Astrocyte (in vitro differentiated cells and primary cell): ENCODE measurements at regions not wholly inside any gene's neighbourhood (a gene's known extent, or its start where the extent isn't known, plus 50 kb on each side); places are given as distances from the start of the nearest gene placed in this dataset.

Experiments
- DNase-seq: peaks from one replicate; pipeline ENCODE4 v3.0.0-alpha.2; 2010; ENCODE audit warnings: low read depth
- FAIRE-seq: peaks from 2 replicates; lab custom pipeline; 2011; peaks lifted over from hg19 to GRCh38; lab: Jason Lieb, UNC
- H2AFZ ChIP-seq: 2 replicates; pipeline ENCODE4 v1.6.0; 2012; ENCODE audit warnings: low read depth, low read length, inconsistent platforms
- H3K27ac ChIP-seq: 2 replicates; pipeline ENCODE4 v1.5.1; 2011; ENCODE audit warnings: low read depth, low read length, inconsistent platforms
- H3K27me3 ChIP-seq: 2 replicates; pipeline ENCODE4 v1.6.0; 2011; ENCODE audit warnings: low read length, inconsistent platforms; ENCODE audit not compliant: insufficient read depth
- H3K36me3 ChIP-seq: 2 replicates; pipeline ENCODE4 v1.5.1; 2011; ENCODE audit warnings: low read length, inconsistent platforms; ENCODE audit not compliant: insufficient read depth
- H3K4me1 ChIP-seq: 2 replicates; pipeline ENCODE4 v1.5.1; 2011; ENCODE audit warnings: low read length, inconsistent platforms; ENCODE audit not compliant: insufficient read depth
- H3K4me2 ChIP-seq: 2 replicates; pipeline ENCODE4 v1.6.0; 2012; ENCODE audit warnings: low read length, inconsistent platforms
- H3K4me3 ChIP-seq: 2 replicates; pipeline ENCODE4 v1.5.1; 2011; ENCODE audit warnings: low read depth, mild to moderate bottlenecking, low read length, inconsistent platforms; ENCODE audit not compliant: insufficient read depth
- H3K79me2 ChIP-seq: 2 replicates; pipeline ENCODE4 v1.6.0; 2012; ENCODE audit warnings: mild to moderate bottlenecking, low read length, inconsistent platforms; ENCODE audit not compliant: insufficient read depth
- H3K9ac ChIP-seq: 2 replicates; pipeline ENCODE4 v1.6.0; 2012; ENCODE audit warnings: mild to moderate bottlenecking, low read length, inconsistent platforms
- H3K9me3 ChIP-seq: 2 replicates; pipeline ENCODE4 v1.5.1; 2012; ENCODE audit warnings: low read depth, mild to moderate bottlenecking, low read length, inconsistent platforms; ENCODE audit not compliant: insufficient read depth
- H4K20me1 ChIP-seq: 2 replicates; pipeline ENCODE4 v1.6.0; 2012; ENCODE audit warnings: low read length, inconsistent platforms; ENCODE audit not compliant: insufficient read depth
- H3K27ac Mint-ChIP-seq: one replicate; pipeline ENCODE4 v1.8.0; 2021; ENCODE audit warnings: mild to moderate bottlenecking, mixed read lengths; ENCODE audit not compliant: unreplicated experiment
- H3K27me3 Mint-ChIP-seq: one replicate; pipeline ENCODE4 v1.8.0; 2021; ENCODE audit warnings: low read depth, mixed read lengths; ENCODE audit not compliant: unreplicated experiment
- H3K36me3 Mint-ChIP-seq: one replicate; pipeline ENCODE4 v1.8.0; 2021; ENCODE audit warnings: low read depth, mixed read lengths; ENCODE audit not compliant: unreplicated experiment
- H3K4me1 Mint-ChIP-seq: one replicate; pipeline ENCODE4 v1.8.0; 2021; ENCODE audit warnings: low read depth, mixed read lengths; ENCODE audit not compliant: unreplicated experiment
- H3K4me3 Mint-ChIP-seq: one replicate; pipeline ENCODE4 v1.8.0; 2021; ENCODE audit warnings: mild to moderate bottlenecking, moderate library complexity, mixed read lengths; ENCODE audit not compliant: unreplicated experiment
- H3K9me3 Mint-ChIP-seq: one replicate; pipeline ENCODE4 v1.8.0; 2021; ENCODE audit warnings: mild to moderate bottlenecking, mixed read lengths; ENCODE audit not compliant: unreplicated experiment
- CTCF ChIP-seq: IDR thresholded peaks from 2 replicates; pipeline ENCODE4 v1.5.1; 2011; ENCODE audit warnings: low read depth, mild to moderate bottlenecking, inconsistent platforms, low read length, moderate library complexity; ENCODE audit not compliant: insufficient read depth
- EZH2 ChIP-seq: IDR thresholded peaks from 2 replicates; pipeline ENCODE4 v1.6.1; 2012; ENCODE audit warnings: mild to moderate bottlenecking, low read length, inconsistent platforms; ENCODE audit not compliant: insufficient read depth

GRCh38 chr2:215746887-215747615, 266.3 kb downstream of the MREG start:
- H3K27ac ChIP-seq = no peak overlapping the region
- H3K36me3 ChIP-seq = no peaks in the 10 kb centered on the region
- no peak overlapping the region for H3K4me2 ChIP-seq
- no peak overlapping the region for H3K9ac ChIP-seq
- peak; percentile 63 for DNase-seq
- Mint-ChIP-seq H3K4me1 (peaks cover 50% of the 10 kb centered on the region), H3K9me3 (peaks cover 6% of the 10 kb centered on the region), H3K4me3 (no peak overlapping the region), H3K27me3 (no peaks in the 10 kb centered on the region), H3K27ac (no peak overlapping the region), H3K36me3 (peaks cover 2% of the 10 kb centered on the region)
- TF ChIP-seq CTCF = no peak
- TF ChIP-seq EZH2 = no peak
- no peak overlapping the region for H3K4me3 ChIP-seq
- peaks cover 36% of the 10 kb centered on the region for H3K4me1 ChIP-seq
- H2AFZ ChIP-seq = no peak overlapping the region
- no peaks in the 10 kb centered on the region for H3K27me3 ChIP-seq
- FAIRE-seq = no peak
- no peaks in the 10 kb centered on the region for H4K20me1 ChIP-seq
- H3K9me3 ChIP-seq = no peaks in the 10 kb centered on the region
- H3K79me2 ChIP-seq = no peaks in the 10 kb centered on the region

GRCh38 chr2:215746226-215746886, 267.0 kb downstream of the MREG start:
- Mint-ChIP-seq H3K27me3 (no peaks in the 10 kb centered on the region), H3K27ac (no peak overlapping the region), H3K36me3 (peaks cover 2% of the 10 kb centered on the region), H3K4me3 (no peak overlapping the region), H3K4me1 (peaks cover 43% of the 10 kb centered on the region), H3K9me3 (peaks cover 6% of the 10 kb centered on the region)
- Histone ChIP-seq H3K27ac (no peak overlapping the region), H2AFZ (no peak overlapping the region), H4K20me1 (no peaks in the 10 kb centered on the region), H3K27me3 (no peaks in the 10 kb centered on the region), H3K9ac (no peak overlapping the region), H3K4me2 (no peak overlapping the region), H3K4me3 (no peak overlapping the region), H3K4me1 (peaks cover 29% of the 10 kb centered on the region), H3K79me2 (no peaks in the 10 kb centered on the region), H3K9me3 (no peaks in the 10 kb centered on the region), H3K36me3 (no peaks in the 10 kb centered on the region)
- DNase-seq (no peak), FAIRE-seq (no peak)
- TF ChIP-seq CTCF (no peak), EZH2 (no peak)

- Histone ChIP-seq H3K27me3 (no peaks in the 10 kb centered on the region), H3K4me1 (peaks cover 19% of the 10 kb centered on the region), H3K27ac (no peak overlapping the region), H3K79me2 (no peaks in the 10 kb centered on the region), H2AFZ (no peak overlapping the region), H4K20me1 (no peaks in the 10 kb centered on the region), H3K4me3 (no peak overlapping the region), H3K9me3 (no peaks in the 10 kb centered on the region), H3K36me3 (no peaks in the 10 kb centered on the region), H3K9ac (no peak overlapping the region), H3K4me2 (no peak overlapping the region)
- peaks cover 37% of the 10 kb centered on the region for H3K4me1 Mint-ChIP-seq
- peaks cover 6% of the 10 kb centered on the region for H3K9me3 Mint-ChIP-seq
- no peak for DNase-seq
- no peak for TF ChIP-seq EZH2
- TF ChIP-seq CTCF = no peak
- H3K27me3 Mint-ChIP-seq = no peaks in the 10 kb centered on the region
- H3K36me3 Mint-ChIP-seq = peaks cover 3% of the 10 kb centered on the region
- H3K27ac Mint-ChIP-seq = no peak overlapping the region
- no peak for FAIRE-seq
- no peak overlapping the region for H3K4me3 Mint-ChIP-seq
Measured at GRCh38 chr2:215745331-215745730, 268.0 kb downstream of the MREG start.
